H1 (cell line): ENCODE measurements at regions not wholly inside any gene's neighbourhood (a gene's known extent, or its start where the extent isn't known, plus 50 kb on each side); places are given as distances from the start of the nearest gene placed in this dataset.

ENCODE experiments used
- CTCF ChIA-PET: fragments of 300-600 bp; sonication (Branson Sonifier 250); formaldehyde crosslinking; loops from one replicate; lab custom pipeline; 2021; ENCODE audit not compliant: partially characterized antibody; lab: Charles Lee
- POLR2A ChIA-PET: fragments of 300-600 bp; sonication (Branson Sonifier 250); formaldehyde crosslinking; loops from one replicate; lab custom pipeline; 2021; ENCODE audit warnings: inconsistent platforms; ENCODE audit not compliant: partially characterized antibody; lab: Charles Lee
- DNase-seq, 2 experiments: peaks; one replicate each; pipeline versions ENCODE4 v3.0.0 to v3.0.0-alpha.2; 2010 to 2022; ENCODE audit warnings: low spot score in 2 of 2, low read depth in 1 of 2, mixed read lengths in 1 of 2
- FAIRE-seq: peaks from 2 replicates; lab custom pipeline; 2011; peaks lifted over from hg19 to GRCh38; lab: Jason Lieb, UNC
- H2AFZ ChIP-seq: 2 replicates; pipeline ENCODE4 v1.8.1; 2012; ENCODE audit warnings: low read length, inconsistent platforms
- H2AK5ac ChIP-seq: 2 replicates; pipeline ENCODE4 v1.6.1; 2013; ENCODE audit warnings: low read depth, low read length
- H2BK120ac ChIP-seq: replicated peaks from 2 replicates; pipeline ENCODE3; 2013; ENCODE audit warnings: low read depth, low read length, inconsistent platforms
- H2BK12ac ChIP-seq: 2 replicates; pipeline ENCODE4 v1.6.1; 2013; ENCODE audit warnings: low read depth, low read length
- H2BK15ac ChIP-seq: 2 replicates; pipeline ENCODE4 v1.6.1; 2013; ENCODE audit warnings: low read length
- H2BK20ac ChIP-seq: 2 replicates; pipeline ENCODE4 v1.6.1; 2013; ENCODE audit warnings: low read length
- H2BK5ac ChIP-seq: 2 replicates; pipeline ENCODE4 v1.6.1; 2013; ENCODE audit warnings: low read depth, low read length
- H3K14ac ChIP-seq: 2 replicates; pipeline ENCODE4 v1.6.1; 2013; ENCODE audit warnings: inconsistent platforms; ENCODE audit not compliant: insufficient read length
- H3K18ac ChIP-seq: 2 replicates; pipeline ENCODE4 v1.6.1; 2013; ENCODE audit warnings: low read length; ENCODE audit errors: extremely low read depth
- H3K23ac ChIP-seq: 2 replicates; pipeline ENCODE4 v1.6.1; 2013; ENCODE audit warnings: inconsistent platforms; ENCODE audit not compliant: insufficient read length
- H3K23me2 ChIP-seq: 2 replicates; pipeline ENCODE4 v1.6.1; 2013; ENCODE audit warnings: low read depth, low read length
- H3K27ac ChIP-seq: 2 replicates; pipeline ENCODE4 v1.6.1; 2011; ENCODE audit warnings: low read depth, low read length, inconsistent platforms
- H3K27me3 ChIP-seq, 4 experiments: replicated peaks in 1 of 4; 1 replicate in 1 of 4; 2 replicates in 3 of 4; pipeline versions ENCODE4 v1.6.1 to v1.8.1; 2011 to 2013; ENCODE audit warnings: low read length in 3 of 4, mild to moderate bottlenecking in 3 of 4, inconsistent platforms in 2 of 4, mixed read lengths in 2 of 4, moderate library complexity in 1 of 4; ENCODE audit not compliant: control insufficient read depth in 3 of 4, insufficient read depth in 3 of 4; ENCODE audit errors: extremely low read depth in 1 of 4
- H3K36me3 ChIP-seq, 4 experiments: 2 replicates each; pipeline versions ENCODE4 v1.6.1 to v1.8.1; 2011 to 2013; ENCODE audit warnings: mild to moderate bottlenecking in 4 of 4, low read length in 3 of 4, moderate library complexity in 2 of 4, control low read depth in 1 of 4, inconsistent platforms in 1 of 4; ENCODE audit not compliant: insufficient read depth in 4 of 4, control insufficient read depth in 2 of 4
- H3K4ac ChIP-seq: replicated peaks from 2 replicates; pipeline ENCODE3; 2013; ENCODE audit warnings: low read length, low read depth, mixed read lengths, inconsistent platforms; ENCODE audit not compliant: insufficient read length
- H3K4me1 ChIP-seq, 4 experiments: replicated peaks in 1 of 4; 1 replicate in 1 of 4; 2 replicates in 3 of 4; pipeline versions ENCODE4 v1.6.1 to v1.8.1; 2011 to 2013; ENCODE audit warnings: low read length in 3 of 4, inconsistent platforms in 2 of 4, mixed read lengths in 1 of 4; ENCODE audit not compliant: insufficient read depth in 4 of 4, control insufficient read depth in 3 of 4
- H3K4me2 ChIP-seq, 2 experiments: 2 replicates each; pipeline versions ENCODE4 v1.6.1 to v1.8.1; 2011 to 2013; ENCODE audit warnings: low read depth in 2 of 2, low read length in 2 of 2, control low read depth in 1 of 2, inconsistent platforms in 1 of 2, mild to moderate bottlenecking in 1 of 2; ENCODE audit not compliant: insufficient read depth in 1 of 2
- H3K4me3 ChIP-seq, 4 experiments: fragments of 200-600, 300-600 bp in 1 of 4; sonication (generic), shearing (Covaris generic), sonication (Bioruptor Twin) in 1 of 4; 2 replicates each; pipeline versions ENCODE4 v1.5.1 to v1.8.1; 2011 to 2016; ENCODE audit warnings: low read length in 4 of 4, low read depth in 3 of 4, control low read depth in 2 of 4, inconsistent platforms in 2 of 4, mild to moderate bottlenecking in 2 of 4, mixed read lengths in 1 of 4, moderate library complexity in 1 of 4; ENCODE audit not compliant: insufficient read depth in 2 of 4; ENCODE audit errors: extremely low read depth in 1 of 4
- H3K56ac ChIP-seq: replicated peaks from 2 replicates; pipeline ENCODE3; 2013; ENCODE audit warnings: low read depth, mild to moderate bottlenecking, mixed read lengths, low read length, inconsistent platforms; ENCODE audit not compliant: insufficient read length
- H3K79me1 ChIP-seq: 2 replicates; pipeline ENCODE4 v1.6.1; 2013; ENCODE audit warnings: low read depth, low read length, control low read depth
- H3K79me2 ChIP-seq, 2 experiments: 2 replicates each; pipeline versions ENCODE4 v1.6.1 to v1.8.1; 2012 to 2013; ENCODE audit warnings: low read length in 2 of 2, mild to moderate bottlenecking in 2 of 2, inconsistent platforms in 1 of 2; ENCODE audit not compliant: insufficient read depth in 2 of 2, control insufficient read depth in 1 of 2
- H3K9ac ChIP-seq, 4 experiments: replicated peaks in 1 of 4; 1 replicate in 1 of 4; 2 replicates in 3 of 4; pipeline versions ENCODE4 v1.6.1 to v1.8.1; 2011 to 2013; ENCODE audit warnings: low read depth in 3 of 4, low read length in 3 of 4, control low read depth in 2 of 4, mild to moderate bottlenecking in 2 of 4, moderate library complexity in 2 of 4, inconsistent platforms in 1 of 4; ENCODE audit errors: extremely low read depth in 1 of 4
- H3K9me3 ChIP-seq, 2 experiments: 2 replicates each; pipeline versions ENCODE4 v1.6.1 to v1.8.1; 2012 to 2013; ENCODE audit warnings: mild to moderate bottlenecking in 2 of 2, moderate library complexity in 2 of 2, control low read depth in 1 of 2, inconsistent platforms in 1 of 2, low read depth in 1 of 2, low read length in 1 of 2, mixed read lengths in 1 of 2; ENCODE audit not compliant: insufficient read depth in 2 of 2
- H4K20me1 ChIP-seq, 2 experiments: replicated peaks in 1 of 2; 2 replicates each; pipeline versions ENCODE3 to v1.8.1; 2011 to 2013; ENCODE audit warnings: inconsistent platforms in 2 of 2, low read length in 2 of 2, mild to moderate bottlenecking in 1 of 2; ENCODE audit not compliant: insufficient read depth in 2 of 2, control insufficient read depth in 1 of 2
- H4K5ac ChIP-seq: 2 replicates; pipeline ENCODE4 v1.6.1; 2013; ENCODE audit warnings: low read length, low read depth, mixed read lengths, inconsistent platforms; ENCODE audit not compliant: insufficient read length
- H4K8ac ChIP-seq: 2 replicates; pipeline ENCODE4 v1.8.0; 2013; ENCODE audit warnings: mild to moderate bottlenecking, moderate library complexity, low read length, inconsistent platforms; ENCODE audit not compliant: insufficient read depth; ENCODE audit errors: extremely low read depth
- H4K91ac ChIP-seq: replicated peaks from 2 replicates; pipeline ENCODE3; 2013; ENCODE audit warnings: low read length, mixed read lengths, inconsistent platforms; ENCODE audit not compliant: insufficient read length
- GTF2F1 ChIP-seq: IDR thresholded peaks from 2 replicates; pipeline ENCODE4 v1.6.1; 2012; ENCODE audit warnings: low read depth, low read length, improper control_type of control experiment, borderline replicate concordance
- TCF12 ChIP-seq: IDR thresholded peaks from 2 replicates; pipeline ENCODE4 v1.6.1; 2011; ENCODE audit warnings: low read depth, mild to moderate bottlenecking, low read length
- WGBS, 2 experiments: shearing (Covaris generic) in 1 of 2; methylation state at CpG; one replicate each; pipeline versions ENCODE4 v1.1.6 to v1.1.7; 2013 to 2015; ENCODE audit warnings: low lambda C conversion rate in 2 of 2, mixed read lengths in 2 of 2, inconsistent platforms in 1 of 2, low coverage in 1 of 2, missing lambda C conversion rate in 1 of 2; ENCODE audit not compliant: insufficient replicate concordance in 2 of 2, insufficient coverage in 1 of 2, insufficient read length in 1 of 2; ENCODE audit errors: extremely low coverage in 1 of 2, missing lambda C conversion rate in 1 of 2; 5-methylcytosine and 5-hydroxymethylcytosine counted together

DNA sequence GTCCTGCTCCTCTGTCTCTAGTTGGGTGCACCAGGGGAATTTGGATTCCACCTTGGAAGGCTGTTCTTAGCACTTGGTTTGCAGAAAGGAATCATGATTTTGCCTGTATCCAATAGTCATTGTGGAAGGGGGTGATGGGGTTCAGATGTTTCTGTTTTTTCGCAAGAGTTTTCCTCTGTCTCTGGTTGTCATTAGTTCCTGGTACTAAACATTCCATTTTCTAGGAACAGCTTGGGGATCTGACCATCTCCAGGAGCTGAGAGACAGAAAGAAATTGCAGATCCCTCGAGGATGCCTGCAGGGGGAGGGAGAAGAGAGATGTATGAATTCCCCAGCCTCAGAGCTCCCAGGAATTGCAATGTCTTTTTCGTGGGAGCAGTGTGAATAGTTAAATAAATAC is 70.9 kb downstream of the CYTL1 start:
- Histone ChIP-seq H2BK12ac (no peak overlapping the region), H3K14ac (no peak overlapping the region), H3K4ac (no peak overlapping the region), H4K8ac (no peak overlapping the region), H3K23ac (no peak overlapping the region), H4K20me1 (no peaks in the 10 kb centered on the region), H4K5ac (no peak overlapping the region), H2AFZ (no peak overlapping the region), H2BK20ac (no peak overlapping the region), H2BK120ac (no peak overlapping the region), H3K79me1 (no peaks in the 10 kb centered on the region), H3K9ac (no peak overlapping the region), H3K4me1 (no peaks in the 10 kb centered on the region), H3K56ac (no peak overlapping the region), H2AK5ac (no peak overlapping the region), H2BK15ac (no peak overlapping the region), H3K4me2 (no peak overlapping the region), H3K27me3 (no peaks in the 10 kb centered on the region; a peak in 1 of 7 replicates), H3K9me3 (peaks cover 0 to 3% of the 10 kb centered on the region in 2 experiments; a peak in 1 of 4 replicates), H3K27ac (no peak overlapping the region), H3K18ac (no peak overlapping the region), H2BK5ac (no peak overlapping the region), H3K23me2 (no peaks in the 10 kb centered on the region), H3K79me2 (no peaks in the 10 kb centered on the region), H3K4me3 (no peak overlapping the region), H3K36me3 (no peaks in the 10 kb centered on the region), H4K91ac (no peak overlapping the region)
- no peak for TF ChIP-seq TCF12
- TF ChIP-seq GTF2F1 = no peak
- no peak for DNase-seq
- 76% methylated on average over 3 of the region's 3 CpGs; no CpG with 5 or more reads in 1 of the 2 experiments for WGBS, 2 experiments
- no peak for FAIRE-seq
- ChIA-PET CTCF (interaction anchor here (0.7 kb wide), 1 partner anchor 27 kb away, joined by 3 read pairs; no protein-coding TSS in a partner anchor), POLR2A (no interaction called here)
